SK-N-SH treated with all-trans-retinoic acid at 6 μM for 48 hours (cell line): ENCODE measurements at regions not wholly inside any gene's neighbourhood (a gene's known extent, or its start where the extent isn't known, plus 50 kb on each side); places are given as distances from the start of the nearest gene placed in this dataset.

Source experiments
- ATAC-seq: fragments of 200-7000 bp; cut with Tn5 transposase; 3 replicates; pipeline ENCODE4 v1.9.1; 2020; ENCODE audit warnings: mild to moderate bottlenecking, moderate library complexity
- ARNTL ChIP-seq: fragments of 450-650 bp; formaldehyde crosslinking; IDR thresholded peaks from 2 replicates; pipeline ENCODE4 v1.5.0; 2020; ENCODE audit warnings: low read depth, mild to moderate bottlenecking, moderate library complexity, borderline replicate concordance
- BACH2 ChIP-seq: fragments of 250-450 bp; sonication (Bioruptor Pico); IDR thresholded peaks from 2 replicates; pipeline ENCODE4 v1.9.0; 2021; ENCODE audit warnings: mild to moderate bottlenecking, borderline replicate concordance
- CSDC2 ChIP-seq: fragments of 250-450 bp; sonication (Bioruptor Pico); IDR thresholded peaks from 2 replicates; pipeline ENCODE4 v1.5.0; 2020; ENCODE audit warnings: mild to moderate bottlenecking, moderate library complexity
- ESRRG ChIP-seq: fragments of 250-450 bp; sonication (Bioruptor Pico); IDR thresholded peaks from 2 replicates; pipeline ENCODE4 v1.6.1; 2021; ENCODE audit warnings: mild to moderate bottlenecking
- GLIS3 ChIP-seq: fragments of 250-450 bp; sonication (Bioruptor Pico); IDR thresholded peaks from 2 replicates; pipeline ENCODE4 v1.5.0; 2020; ENCODE audit warnings: mild to moderate bottlenecking, moderate library complexity
- ISL1 ChIP-seq: fragments of 250-450 bp; sonication (Bioruptor Pico); IDR thresholded peaks from 2 replicates; pipeline ENCODE4 v2.1.2; 2022; ENCODE audit warnings: mild to moderate bottlenecking, moderate library complexity
- OSR1 ChIP-seq: fragments of 250-450 bp; sonication (Bioruptor Pico); IDR thresholded peaks from 2 replicates; pipeline ENCODE4 v1.8.0; 2022; ENCODE audit warnings: moderate library complexity, mild to moderate bottlenecking, inconsistent platforms
- PPARA ChIP-seq: fragments of 250-450 bp; sonication (Bioruptor Pico); IDR thresholded peaks from 2 replicates; pipeline ENCODE4 v1.5.0; 2020; ENCODE audit warnings: mild to moderate bottlenecking, borderline replicate concordance
- RARB ChIP-seq: fragments of 250-450 bp; sonication (Bioruptor Pico); IDR thresholded peaks from 2 replicates; pipeline ENCODE4 v1.8.0; 2021; ENCODE audit warnings: mild to moderate bottlenecking, moderate library complexity
- SNAI2 ChIP-seq: fragments of 250-450 bp; sonication (Bioruptor Pico); IDR thresholded peaks from 2 replicates; pipeline ENCODE4 v1.5.0; 2020; ENCODE audit warnings: mild to moderate bottlenecking, moderate library complexity
- TCF4 ChIP-seq: fragments of 250-450 bp; sonication (Bioruptor Pico); IDR thresholded peaks from 2 replicates; pipeline ENCODE4 v1.8.0; 2021; ENCODE audit warnings: mild to moderate bottlenecking, moderate library complexity, borderline replicate concordance
- TSHZ2 ChIP-seq: fragments of 250-450 bp; sonication (Bioruptor Pico); IDR thresholded peaks from 2 replicates; pipeline ENCODE4 v1.5.0; 2020; ENCODE audit warnings: mild to moderate bottlenecking, moderate library complexity
- ZFP30 ChIP-seq: fragments of 450-650 bp; formaldehyde crosslinking; IDR thresholded peaks from 2 replicates; pipeline ENCODE4 v1.5.0; 2022; ENCODE audit warnings: mild to moderate bottlenecking, moderate library complexity
- ZNF565 ChIP-seq: fragments of 450-650 bp; formaldehyde crosslinking; conservative IDR thresholded peaks from 2 replicates; pipeline ENCODE4 v1.5.0; 2020; ENCODE audit warnings: low read depth, mild to moderate bottlenecking, moderate library complexity
- ZNF8 ChIP-seq: fragments of 450-650 bp; formaldehyde crosslinking; IDR thresholded peaks from 2 replicates; pipeline ENCODE4 v1.5.0; 2020; ENCODE audit warnings: mild to moderate bottlenecking, moderate library complexity
- TF ChIP-seq, protein P1 (sequence below): fragments of 250-450 bp; sonication (Bioruptor Pico); IDR thresholded peaks from 2 replicates; pipeline ENCODE4 v1.8.0; 2021; ENCODE audit warnings: low read depth, mild to moderate bottlenecking, moderate library complexity, borderline replicate concordance
- TF ChIP-seq, protein P2 (sequence below): fragments of 250-450 bp; sonication (Bioruptor Pico); IDR thresholded peaks from 2 replicates; pipeline ENCODE4 v1.8.0; 2020; ENCODE audit warnings: mild to moderate bottlenecking, moderate library complexity, borderline replicate concordance
- TF ChIP-seq, protein P3 (sequence below): fragments of 250-450 bp; sonication (Bioruptor Pico); IDR thresholded peaks from 2 replicates; pipeline ENCODE4 v1.5.1; 2021; ENCODE audit warnings: mild to moderate bottlenecking, moderate library complexity
- TF ChIP-seq, protein P4 (sequence below): fragments of 250-450 bp; sonication (Bioruptor Pico); IDR thresholded peaks from 2 replicates; pipeline ENCODE4 v1.5.1; 2020; ENCODE audit warnings: low read depth, mild to moderate bottlenecking, moderate library complexity

DNA sequence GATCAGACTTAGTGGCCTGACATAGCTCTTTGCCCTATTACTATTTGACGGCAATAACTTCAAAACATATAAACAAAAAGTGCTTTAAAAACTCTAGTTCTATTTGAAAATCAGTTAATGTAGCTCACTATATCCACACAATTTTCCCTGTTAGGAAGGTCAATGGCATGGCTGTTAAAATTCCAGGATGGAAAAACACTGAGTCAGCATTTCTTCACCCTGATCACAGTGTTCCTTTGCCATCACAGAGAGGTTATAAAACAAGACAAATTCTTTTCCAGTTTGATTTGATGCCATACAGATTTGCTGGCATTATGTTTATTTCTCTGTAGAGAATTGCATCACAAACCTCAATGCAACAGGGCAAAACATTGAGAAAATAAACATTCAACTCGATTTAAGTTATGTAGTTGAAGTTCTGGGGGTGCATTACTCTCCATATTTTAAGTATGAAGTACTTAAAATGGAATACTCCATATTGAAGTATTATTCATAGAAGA, 253.7 kb upstream of the HSF2 start:
- no peak for TF ChIP-seq ARNTL
- TF ChIP-seq ESRRG (CRISPR knock-in tag) = no peak
- TF ChIP-seq, protein P1, sequence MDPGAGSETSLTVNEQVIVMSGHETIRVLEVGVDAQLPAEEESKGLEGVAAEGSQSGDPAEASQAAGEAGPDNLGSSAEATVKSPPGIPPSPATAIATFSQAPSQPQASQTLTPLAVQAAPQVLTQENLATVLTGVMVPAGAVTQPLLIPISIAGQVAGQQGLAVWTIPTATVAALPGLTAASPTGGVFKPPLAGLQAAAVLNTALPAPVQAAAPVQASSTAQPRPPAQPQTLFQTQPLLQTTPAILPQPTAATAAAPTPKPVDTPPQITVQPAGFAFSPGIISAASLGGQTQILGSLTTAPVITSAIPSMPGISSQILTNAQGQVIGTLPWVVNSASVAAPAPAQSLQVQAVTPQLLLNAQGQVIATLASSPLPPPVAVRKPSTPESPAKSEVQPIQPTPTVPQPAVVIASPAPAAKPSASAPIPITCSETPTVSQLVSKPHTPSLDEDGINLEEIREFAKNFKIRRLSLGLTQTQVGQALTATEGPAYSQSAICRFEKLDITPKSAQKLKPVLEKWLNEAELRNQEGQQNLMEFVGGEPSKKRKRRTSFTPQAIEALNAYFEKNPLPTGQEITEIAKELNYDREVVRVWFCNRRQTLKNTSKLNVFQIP (CRISPR knock-in tag) = no peak
- no peak for ATAC-seq

DNA sequence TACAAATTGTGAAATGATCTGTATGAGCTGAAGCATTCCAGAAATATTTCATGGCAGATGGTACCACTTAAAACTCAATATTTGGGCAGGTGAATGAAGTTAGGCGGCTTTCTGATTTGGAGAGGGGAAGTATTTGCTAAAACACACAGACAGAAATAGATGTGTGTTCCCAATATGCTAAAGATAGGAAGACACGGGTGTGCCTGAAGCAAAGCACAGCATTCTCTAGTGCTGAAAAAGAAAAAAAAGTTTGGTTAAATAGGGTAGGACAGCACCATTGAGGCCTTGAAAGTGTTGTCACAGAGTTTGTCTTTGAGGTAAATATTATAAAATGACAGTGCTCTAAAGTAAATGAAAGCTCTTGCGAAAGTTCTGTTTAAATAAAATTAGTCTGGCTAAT, 252.2 kb upstream of the HSF2 start:
- no peak for ATAC-seq
- TF ChIP-seq TSHZ2 (no peak), ZNF565 (no peak), OSR1 (CRISPR knock-in tag) (no peak), RARB (CRISPR knock-in tag) (no peak), ESRRG (CRISPR knock-in tag) (no peak), SNAI2 (CRISPR knock-in tag) (no peak)
- TF ChIP-seq, protein P2, sequence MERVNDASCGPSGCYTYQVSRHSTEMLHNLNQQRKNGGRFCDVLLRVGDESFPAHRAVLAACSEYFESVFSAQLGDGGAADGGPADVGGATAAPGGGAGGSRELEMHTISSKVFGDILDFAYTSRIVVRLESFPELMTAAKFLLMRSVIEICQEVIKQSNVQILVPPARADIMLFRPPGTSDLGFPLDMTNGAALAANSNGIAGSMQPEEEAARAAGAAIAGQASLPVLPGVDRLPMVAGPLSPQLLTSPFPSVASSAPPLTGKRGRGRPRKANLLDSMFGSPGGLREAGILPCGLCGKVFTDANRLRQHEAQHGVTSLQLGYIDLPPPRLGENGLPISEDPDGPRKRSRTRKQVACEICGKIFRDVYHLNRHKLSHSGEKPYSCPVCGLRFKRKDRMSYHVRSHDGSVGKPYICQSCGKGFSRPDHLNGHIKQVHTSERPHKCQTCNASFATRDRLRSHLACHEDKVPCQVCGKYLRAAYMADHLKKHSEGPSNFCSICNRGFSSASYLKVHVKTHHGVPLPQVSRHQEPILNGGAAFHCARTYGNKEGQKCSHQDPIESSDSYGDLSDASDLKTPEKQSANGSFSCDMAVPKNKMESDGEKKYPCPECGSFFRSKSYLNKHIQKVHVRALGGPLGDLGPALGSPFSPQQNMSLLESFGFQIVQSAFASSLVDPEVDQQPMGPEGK = no peak
- TF ChIP-seq, protein P3, sequence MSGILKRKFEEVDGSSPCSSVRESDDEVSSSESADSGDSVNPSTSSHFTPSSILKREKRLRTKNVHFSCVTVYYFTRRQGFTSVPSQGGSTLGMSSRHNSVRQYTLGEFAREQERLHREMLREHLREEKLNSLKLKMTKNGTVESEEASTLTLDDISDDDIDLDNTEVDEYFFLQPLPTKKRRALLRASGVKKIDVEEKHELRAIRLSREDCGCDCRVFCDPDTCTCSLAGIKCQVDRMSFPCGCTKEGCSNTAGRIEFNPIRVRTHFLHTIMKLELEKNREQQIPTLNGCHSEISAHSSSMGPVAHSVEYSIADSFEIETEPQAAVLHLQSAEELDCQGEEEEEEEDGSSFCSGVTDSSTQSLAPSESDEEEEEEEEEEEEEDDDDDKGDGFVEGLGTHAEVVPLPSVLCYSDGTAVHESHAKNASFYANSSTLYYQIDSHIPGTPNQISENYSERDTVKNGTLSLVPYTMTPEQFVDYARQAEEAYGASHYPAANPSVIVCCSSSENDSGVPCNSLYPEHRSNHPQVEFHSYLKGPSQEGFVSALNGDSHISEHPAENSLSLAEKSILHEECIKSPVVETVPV (CRISPR knock-in tag) = no peak

DNA sequence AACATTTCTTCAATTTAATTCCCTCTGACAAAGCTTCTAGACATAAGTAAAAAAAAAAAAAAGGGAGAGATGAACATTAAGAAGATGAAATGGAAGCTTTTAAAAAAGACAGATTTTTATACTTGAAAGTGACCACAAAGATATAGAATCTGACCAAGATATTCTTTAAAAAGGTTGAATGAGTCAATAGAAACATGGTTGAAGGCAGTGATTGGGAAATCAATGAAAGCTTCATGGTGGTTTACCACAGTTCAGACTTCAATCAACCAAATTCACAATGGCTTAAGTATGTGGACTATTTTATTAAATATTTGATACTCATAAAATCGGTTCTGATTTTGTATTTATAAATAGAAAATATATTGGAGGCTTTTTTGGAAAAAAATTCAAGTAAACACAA, 248.4 kb upstream of the HSF2 start:
- no peak for ATAC-seq
- TF ChIP-seq ZFP30 (CRISPR knock-in tag) (no peak), ZNF565 (no peak), CSDC2 (CRISPR knock-in tag) (no peak), OSR1 (CRISPR knock-in tag) (no peak), PPARA (CRISPR knock-in tag) (no peak), GLIS3 (CRISPR knock-in tag) (no peak)
- TF ChIP-seq, protein P2 = no peak
- TF ChIP-seq, protein P1 (CRISPR knock-in tag) = no peak

GRCh38 chr6:122151763-122152162, 247.7 kb upstream of the HSF2 start:
- no peak for ATAC-seq
- no peak for TF ChIP-seq ESRRG (CRISPR knock-in tag)
- no peak for TF ChIP-seq ISL1 (CRISPR knock-in tag)
- no peak for TF ChIP-seq ZNF8 (CRISPR knock-in tag)
- no peak for TF ChIP-seq RARB (CRISPR knock-in tag)
- no peak for TF ChIP-seq TSHZ2
- TF ChIP-seq BACH2 (CRISPR knock-in tag) = no peak
- TF ChIP-seq, protein P4, sequence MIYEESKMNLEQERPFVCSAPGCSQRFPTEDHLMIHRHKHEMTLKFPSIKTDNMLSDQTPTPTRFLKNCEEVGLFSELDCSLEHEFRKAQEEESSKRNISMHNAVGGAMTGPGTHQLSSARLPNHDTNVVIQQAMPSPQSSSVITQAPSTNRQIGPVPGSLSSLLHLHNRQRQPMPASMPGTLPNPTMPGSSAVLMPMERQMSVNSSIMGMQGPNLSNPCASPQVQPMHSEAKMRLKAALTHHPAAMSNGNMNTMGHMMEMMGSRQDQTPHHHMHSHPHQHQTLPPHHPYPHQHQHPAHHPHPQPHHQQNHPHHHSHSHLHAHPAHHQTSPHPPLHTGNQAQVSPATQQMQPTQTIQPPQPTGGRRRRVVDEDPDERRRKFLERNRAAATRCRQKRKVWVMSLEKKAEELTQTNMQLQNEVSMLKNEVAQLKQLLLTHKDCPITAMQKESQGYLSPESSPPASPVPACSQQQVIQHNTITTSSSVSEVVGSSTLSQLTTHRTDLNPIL = no peak
- no peak for TF ChIP-seq ZNF565
- no peak for TF ChIP-seq TCF4
